GM12873 (cell line): ENCODE measurements at regions not wholly inside any gene's neighbourhood (a gene's known extent, or its start where the extent isn't known, plus 50 kb on each side); places are given as distances from the start of the nearest gene placed in this dataset.

Source experiments
- TF ChIP-seq, protein P1 (sequence below): IDR thresholded peaks from 2 replicates; pipeline ENCODE4 v1.5.1; 2012; ENCODE audit warnings: low read depth, mild to moderate bottlenecking, moderate library complexity, low read length, control low read depth; ENCODE audit not compliant: insufficient read depth; ENCODE audit errors: missing control alignments

DNA sequence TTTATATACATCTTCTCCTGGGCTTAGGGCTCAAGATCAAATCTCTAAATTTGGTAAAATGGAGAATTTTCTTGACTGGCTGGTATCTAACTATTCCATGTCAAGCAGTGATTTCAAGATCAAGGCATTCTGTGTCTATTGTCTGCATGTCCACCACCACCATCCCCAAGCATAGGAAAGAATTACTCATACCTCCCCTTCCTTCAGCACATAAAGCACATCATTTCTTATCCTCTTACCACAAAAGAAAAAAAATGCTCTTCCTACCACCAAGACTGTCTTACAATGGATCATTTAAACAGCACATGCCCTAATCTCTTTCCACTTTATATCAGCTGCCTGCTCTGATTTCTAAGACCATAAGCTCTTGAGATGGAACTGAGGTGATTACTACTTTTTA is 470.5 kb upstream of the THBS1 start:
- TF ChIP-seq, protein P1, sequence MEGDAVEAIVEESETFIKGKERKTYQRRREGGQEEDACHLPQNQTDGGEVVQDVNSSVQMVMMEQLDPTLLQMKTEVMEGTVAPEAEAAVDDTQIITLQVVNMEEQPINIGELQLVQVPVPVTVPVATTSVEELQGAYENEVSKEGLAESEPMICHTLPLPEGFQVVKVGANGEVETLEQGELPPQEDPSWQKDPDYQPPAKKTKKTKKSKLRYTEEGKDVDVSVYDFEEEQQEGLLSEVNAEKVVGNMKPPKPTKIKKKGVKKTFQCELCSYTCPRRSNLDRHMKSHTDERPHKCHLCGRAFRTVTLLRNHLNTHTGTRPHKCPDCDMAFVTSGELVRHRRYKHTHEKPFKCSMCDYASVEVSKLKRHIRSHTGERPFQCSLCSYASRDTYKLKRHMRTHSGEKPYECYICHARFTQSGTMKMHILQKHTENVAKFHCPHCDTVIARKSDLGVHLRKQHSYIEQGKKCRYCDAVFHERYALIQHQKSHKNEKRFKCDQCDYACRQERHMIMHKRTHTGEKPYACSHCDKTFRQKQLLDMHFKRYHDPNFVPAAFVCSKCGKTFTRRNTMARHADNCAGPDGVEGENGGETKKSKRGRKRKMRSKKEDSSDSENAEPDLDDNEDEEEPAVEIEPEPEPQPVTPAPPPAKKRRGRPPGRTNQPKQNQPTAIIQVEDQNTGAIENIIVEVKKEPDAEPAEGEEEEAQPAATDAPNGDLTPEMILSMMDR, result no peak

DNA sequence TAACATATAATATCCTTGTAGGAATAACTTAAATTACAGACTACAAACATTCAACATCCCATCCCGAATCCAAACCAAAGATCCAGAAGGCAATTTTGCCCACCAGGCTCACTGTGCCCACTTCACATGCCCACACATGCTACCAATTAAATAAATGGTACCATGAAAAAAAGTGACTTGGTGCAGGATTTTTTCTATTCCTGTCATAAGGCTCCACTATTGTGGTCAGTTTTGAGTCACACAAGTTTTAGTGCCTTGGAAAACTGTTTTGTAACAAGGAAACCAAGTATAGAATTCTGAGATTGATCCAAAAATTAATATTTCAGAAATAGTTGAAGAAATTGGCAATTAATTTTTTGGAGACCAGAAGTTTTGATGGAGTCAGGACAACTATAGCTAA is 470.1 kb upstream of the THBS1 start:
- TF ChIP-seq, protein P1, result no peak

DNA sequence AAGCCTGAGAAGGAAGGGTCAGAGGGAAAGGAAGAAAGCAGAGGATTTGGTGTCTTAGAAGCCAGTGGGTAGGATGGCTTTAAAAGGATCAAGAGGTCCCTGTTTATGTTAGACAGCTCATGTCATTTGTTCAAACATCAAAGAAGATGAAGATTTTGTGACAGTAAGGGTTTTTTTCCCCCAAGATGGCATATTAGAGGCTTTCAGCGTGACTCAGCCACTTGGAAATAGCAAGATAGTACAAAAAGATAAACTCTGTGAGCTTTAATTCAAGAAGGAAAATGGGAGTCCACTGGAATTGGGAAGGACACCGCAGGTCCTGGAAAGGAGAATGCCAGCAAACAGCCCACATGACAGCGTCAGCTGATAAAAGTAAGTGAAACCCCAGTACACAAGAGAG is 467.1 kb upstream of the THBS1 start:
- TF ChIP-seq, protein P1, result no peak

DNA sequence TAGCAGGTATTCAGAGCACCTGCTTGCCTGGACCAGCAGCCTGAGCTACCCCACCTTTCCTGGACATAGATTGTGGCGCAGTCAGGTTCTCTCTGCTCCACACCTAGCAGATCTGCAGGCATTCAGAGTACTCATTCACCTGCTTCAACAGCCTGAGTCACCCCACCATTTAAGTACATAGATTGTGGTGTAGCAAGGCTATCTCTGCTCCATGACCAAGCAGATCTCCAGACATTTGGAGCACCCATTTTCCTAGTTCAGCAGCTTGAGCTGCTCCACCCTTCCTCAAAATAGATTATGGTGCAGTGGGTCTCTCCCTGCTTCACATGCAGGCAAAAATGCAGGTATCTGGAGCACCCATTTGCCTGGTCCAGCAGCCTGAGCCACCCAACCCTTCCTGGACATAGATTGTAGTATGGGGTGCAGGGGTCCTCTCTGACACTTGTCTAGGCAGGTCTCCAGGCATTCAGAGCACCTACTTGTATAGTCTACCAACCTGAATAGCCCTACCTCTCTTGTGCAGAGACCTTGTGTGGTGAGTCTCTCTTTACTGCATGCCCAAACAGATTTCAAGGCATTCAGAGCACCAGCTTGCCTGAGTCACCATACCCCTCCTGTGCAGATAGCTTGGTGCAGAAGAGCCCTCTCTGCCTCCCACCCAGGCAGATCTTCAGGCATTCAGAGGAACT is 466.0 kb upstream of the THBS1 start:
- TF ChIP-seq, protein P1, result no peak

DNA sequence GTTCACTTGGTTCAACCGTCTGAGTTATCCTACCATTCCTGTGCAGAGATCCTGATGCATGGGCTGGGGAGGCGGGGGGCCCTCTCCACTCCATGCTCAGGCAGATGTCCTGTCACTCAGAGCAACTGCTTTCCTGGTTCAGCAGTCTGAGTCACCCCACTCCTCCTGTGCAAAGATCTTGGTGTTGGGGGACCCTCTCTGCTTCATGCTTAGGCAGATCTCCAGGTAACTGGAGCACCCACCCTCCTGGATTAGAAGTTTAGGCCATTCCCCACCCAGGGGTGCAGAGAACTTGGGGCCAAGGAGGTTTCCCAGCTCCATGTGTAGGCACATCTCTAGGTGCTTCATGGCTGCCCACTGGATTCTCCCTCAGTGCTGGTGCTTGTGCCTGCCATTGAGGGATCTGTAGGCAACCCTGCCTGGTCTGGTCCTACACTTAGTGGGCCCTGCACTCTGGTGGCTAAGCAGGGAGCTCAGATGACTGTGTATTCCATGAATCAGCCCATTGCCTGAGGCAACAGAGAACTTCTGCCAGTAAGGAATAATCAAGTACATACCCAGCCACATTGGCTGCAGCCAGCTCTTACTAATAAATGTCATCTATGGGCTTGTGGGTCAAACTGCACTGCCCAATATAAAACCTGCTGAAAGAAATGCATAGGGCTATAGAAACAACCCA is 465.4 kb upstream of the THBS1 start:
- TF ChIP-seq, protein P1, result no peak

DNA sequence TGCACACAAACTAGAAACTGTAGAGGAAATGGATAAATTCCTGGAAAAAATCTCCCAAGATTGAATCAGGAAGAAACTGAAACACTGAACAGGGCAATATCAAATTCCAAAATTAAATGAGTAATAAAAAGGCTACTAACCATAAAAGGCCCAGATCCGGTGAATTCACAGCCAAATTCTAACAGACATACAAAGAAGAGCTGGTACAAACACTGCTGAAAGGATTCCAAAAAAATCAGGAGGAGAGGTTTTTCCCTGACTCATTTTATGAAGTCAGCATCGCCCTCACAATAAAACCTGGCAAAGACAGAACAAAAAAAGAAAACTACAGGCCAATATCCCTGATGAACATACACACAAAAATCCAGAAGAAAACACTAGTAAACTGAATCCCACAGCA is 462.4 kb upstream of the THBS1 start:
- TF ChIP-seq, protein P1, result no peak

DNA sequence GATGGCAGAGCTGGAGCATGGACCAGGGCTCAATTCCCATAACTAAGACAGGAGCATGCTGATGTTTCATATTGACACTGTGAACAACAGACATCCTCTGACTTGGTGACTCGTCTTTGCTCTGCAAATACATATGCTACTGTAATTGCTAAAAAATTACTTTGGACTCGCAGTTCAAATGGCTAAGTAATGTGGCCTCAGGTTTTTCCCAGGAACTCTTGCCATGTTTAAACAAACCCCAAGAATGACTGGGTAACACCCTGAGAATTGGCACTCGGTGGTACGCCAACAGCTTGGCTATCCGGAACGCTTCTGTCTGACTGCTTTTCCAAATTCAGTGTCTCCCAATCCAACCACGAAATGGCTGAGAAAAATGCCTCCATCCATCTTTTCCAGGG is 456.7 kb upstream of the THBS1 start:
- TF ChIP-seq, protein P1, result no peak
